T-helper 17 cell (primary cell): ENCODE measurements at regions not wholly inside any gene's neighbourhood (a gene's known extent, or its start where the extent isn't known, plus 50 kb on each side); places are given as distances from the start of the nearest gene placed in this dataset.

Experiments
- ATAC-seq: fragments of 150-1000 bp; cut with Tn5 transposase; 2 replicates; pipeline ENCODE4 v1.10.0; 2021; ENCODE audit warnings: mild to moderate bottlenecking, moderate library complexity
- DNase-seq, 3 donors: peaks; one replicate each; pipeline versions ENCODE4 v3.0.0 to v3.0.0-alpha.2; 2020 to 2021
- H3K9me3 ChIP-seq: one replicate; pipeline ENCODE4 v1.7.0; 2013; ENCODE audit warnings: low read length, mild to moderate bottlenecking; ENCODE audit not compliant: control insufficient read depth, poor library complexity, severe bottlenecking
- H3K27ac Mint-ChIP-seq: one replicate; pipeline ENCODE4 v1.8.0; 2022; ENCODE audit warnings: mild to moderate bottlenecking, moderate library complexity, mixed read lengths
- H3K27me3 Mint-ChIP-seq: one replicate; pipeline ENCODE4 v1.8.0; 2022; ENCODE audit warnings: mixed read lengths
- H3K36me3 Mint-ChIP-seq: one replicate; pipeline ENCODE4 v1.8.0; 2022; ENCODE audit warnings: low read depth, mixed read lengths
- H3K4me1 Mint-ChIP-seq: one replicate; pipeline ENCODE4 v1.8.0; 2022; ENCODE audit warnings: mild to moderate bottlenecking, mixed read lengths
- H3K4me3 Mint-ChIP-seq: one replicate; pipeline ENCODE4 v1.8.0; 2022; ENCODE audit warnings: mild to moderate bottlenecking, moderate library complexity, mixed read lengths

GRCh38 chr13:111467111-111467890, 146.9 kb downstream of the TEX29 start:
- no peaks in the 10 kb centered on the region for H3K9me3 ChIP-seq
- Mint-ChIP-seq H3K4me1 (no peaks in the 10 kb centered on the region), H3K27me3 (peaks cover 30% of the 10 kb centered on the region), H3K4me3 (no peak overlapping the region), H3K36me3 (peaks cover 2% of the 10 kb centered on the region), H3K27ac (no peak overlapping the region)
- no peak for DNase-seq
- ATAC-seq, result no peak

- no peak for DNase-seq
- Mint-ChIP-seq H3K27ac (no peak overlapping the region), H3K4me1 (no peaks in the 10 kb centered on the region), H3K27me3 (peaks cover 36% of the 10 kb centered on the region), H3K4me3 (no peak overlapping the region), H3K36me3 (peaks cover 2% of the 10 kb centered on the region)
- no peaks in the 10 kb centered on the region for H3K9me3 ChIP-seq
- no peak for ATAC-seq
These were observed 147.9 kb downstream of the TEX29 start for GRCh38 chr13:111468037-111468959.

- no peaks in the 10 kb centered on the region for H3K9me3 ChIP-seq
- no peaks in the 10 kb centered on the region for H3K4me1 Mint-ChIP-seq
- peaks cover 2% of the 10 kb centered on the region for H3K36me3 Mint-ChIP-seq
- ATAC-seq (no peak), DNase-seq (no peak)
- H3K4me3 Mint-ChIP-seq, result no peak overlapping the region
- H3K27me3 Mint-ChIP-seq, result peaks cover 37% of the 10 kb centered on the region
- H3K27ac Mint-ChIP-seq, result no peak overlapping the region
These were observed 149.0 kb downstream of the TEX29 start for GRCh38 chr13:111469450-111469849.

- ATAC-seq (no peak), DNase-seq (no peak)
- Mint-ChIP-seq H3K4me1 (no peaks in the 10 kb centered on the region), H3K4me3 (no peak overlapping the region), H3K36me3 (peaks cover 2% of the 10 kb centered on the region), H3K27me3 (peaks cover 37% of the 10 kb centered on the region), H3K27ac (no peak overlapping the region)
- H3K9me3 ChIP-seq, result no peaks in the 10 kb centered on the region
These were observed 149.6 kb downstream of the TEX29 start for GRCh38 chr13:111469916-111470506.

- Mint-ChIP-seq H3K4me1 (no peaks in the 10 kb centered on the region), H3K27me3 (peaks cover 35% of the 10 kb centered on the region)
- no peak for ATAC-seq
These were observed 150.5 kb downstream of the TEX29 start for GRCh38 chr13:111470933-111471332.

GRCh38 chr13:111472083-111472482, 151.6 kb downstream of the TEX29 start:
- DNase-seq, result no peak
- no peaks in the 10 kb centered on the region for H3K9me3 ChIP-seq
- H3K27ac Mint-ChIP-seq, result no peak overlapping the region
- ATAC-seq, result no peak
- H3K36me3 Mint-ChIP-seq, result peaks cover 2% of the 10 kb centered on the region
- peaks cover 35% of the 10 kb centered on the region for H3K27me3 Mint-ChIP-seq
- no peak overlapping the region for H3K4me3 Mint-ChIP-seq
- H3K4me1 Mint-ChIP-seq, result no peaks in the 10 kb centered on the region

More at GRCh38 chr13:111470933-111471332, 150.5 kb downstream of the TEX29 start:
- DNase-seq, result no peak
- no peaks in the 10 kb centered on the region for H3K9me3 ChIP-seq
- Mint-ChIP-seq H3K27ac (no peak overlapping the region), H3K4me3 (no peak overlapping the region), H3K36me3 (peaks cover 2% of the 10 kb centered on the region)

GRCh38 chr13:111472559-111473460, 152.4 kb downstream of the TEX29 start:
- Mint-ChIP-seq H3K27ac (no peak overlapping the region), H3K36me3 (peaks cover 2% of the 10 kb centered on the region), H3K27me3 (peaks cover 35% of the 10 kb centered on the region), H3K4me3 (no peak overlapping the region), H3K4me1 (no peaks in the 10 kb centered on the region)
- no peak for ATAC-seq
- DNase-seq, result no peak
- H3K9me3 ChIP-seq, result no peaks in the 10 kb centered on the region

- no peak overlapping the region for H3K4me3 Mint-ChIP-seq
- H3K9me3 ChIP-seq, result no peaks in the 10 kb centered on the region
- no peak overlapping the region for H3K27ac Mint-ChIP-seq
- no peak for ATAC-seq
- no peaks in the 10 kb centered on the region for H3K36me3 Mint-ChIP-seq
- peaks cover 28% of the 10 kb centered on the region for H3K27me3 Mint-ChIP-seq
- H3K4me1 Mint-ChIP-seq, result no peaks in the 10 kb centered on the region
- no peak for DNase-seq
These were observed 153.9 kb downstream of the TEX29 start for GRCh38 chr13:111474136-111475002.

- no peaks in the 10 kb centered on the region for H3K9me3 ChIP-seq
- H3K27me3 Mint-ChIP-seq, result peaks cover 39% of the 10 kb centered on the region
- ATAC-seq (no peak), DNase-seq (no peak)
- H3K4me3 Mint-ChIP-seq, result no peak overlapping the region
- H3K27ac Mint-ChIP-seq, result no peak overlapping the region
- H3K36me3 Mint-ChIP-seq, result no peaks in the 10 kb centered on the region
- peaks cover 4% of the 10 kb centered on the region for H3K4me1 Mint-ChIP-seq
These were observed 155.0 kb downstream of the TEX29 start for GRCh38 chr13:111475488-111475887.

- peaks cover 37% of the 10 kb centered on the region for H3K27me3 Mint-ChIP-seq
- DNase-seq (no peak), ATAC-seq (no peak)
These were observed 155.8 kb downstream of the TEX29 start for GRCh38 chr13:111476197-111476596.

GRCh38 chr13:111479412-111479811, 159.0 kb downstream of the TEX29 start:
- H3K27ac Mint-ChIP-seq, result no peak overlapping the region

More at GRCh38 chr13:111476197-111476596, 155.8 kb downstream of the TEX29 start:
- Mint-ChIP-seq H3K36me3 (no peaks in the 10 kb centered on the region), H3K27ac (no peak overlapping the region), H3K4me1 (peaks cover 4% of the 10 kb centered on the region), H3K4me3 (no peak overlapping the region)
- no peaks in the 10 kb centered on the region for H3K9me3 ChIP-seq

GRCh38 chr13:111480503-111480902, 160.1 kb downstream of the TEX29 start:
- H3K27me3 Mint-ChIP-seq, result peaks cover 24% of the 10 kb centered on the region
- peaks cover 7% of the 10 kb centered on the region for H3K4me1 Mint-ChIP-seq
- no peak for ATAC-seq

More at GRCh38 chr13:111479412-111479811, 159.0 kb downstream of the TEX29 start:
- H3K4me1 Mint-ChIP-seq, result peaks cover 7% of the 10 kb centered on the region
- DNase-seq, result no peak
- ATAC-seq, result no peak
- no peaks in the 10 kb centered on the region for H3K9me3 ChIP-seq
- H3K4me3 Mint-ChIP-seq, result no peak overlapping the region
- H3K36me3 Mint-ChIP-seq, result no peaks in the 10 kb centered on the region
- peaks cover 28% of the 10 kb centered on the region for H3K27me3 Mint-ChIP-seq

More at GRCh38 chr13:111480503-111480902, 160.1 kb downstream of the TEX29 start:
- Mint-ChIP-seq H3K27ac (no peak overlapping the region), H3K4me3 (no peak overlapping the region), H3K36me3 (no peaks in the 10 kb centered on the region)
- DNase-seq, result no peak
- no peaks in the 10 kb centered on the region for H3K9me3 ChIP-seq
